ENCODE measurements at regions not wholly inside any gene's neighbourhood (a gene's known extent, or its start where the extent isn't known, plus 50 kb on each side); places are given as distances from the start of the nearest gene placed in this dataset.

DNA sequence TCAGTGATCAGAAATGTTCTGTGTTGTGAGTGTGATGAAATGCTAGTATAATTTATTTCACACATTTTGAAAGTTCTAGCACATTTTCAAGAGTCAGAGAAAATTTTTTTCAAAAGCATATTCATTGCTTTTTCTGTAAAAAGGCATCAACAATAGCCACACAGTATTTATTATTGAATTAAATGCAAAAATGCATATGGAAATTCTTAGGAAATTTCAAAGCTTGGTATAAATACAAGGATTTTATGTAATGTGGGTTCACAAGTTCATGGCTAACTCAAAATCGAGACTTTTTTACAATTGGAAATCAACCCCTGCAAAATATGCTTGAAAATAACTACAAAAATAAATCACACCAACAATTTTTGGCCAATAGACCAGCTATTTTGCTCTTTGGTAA lies 302.0 kb upstream of the ECI2 start:
- no peak for ATAC-seq
- TF ChIP-seq, protein P1, sequence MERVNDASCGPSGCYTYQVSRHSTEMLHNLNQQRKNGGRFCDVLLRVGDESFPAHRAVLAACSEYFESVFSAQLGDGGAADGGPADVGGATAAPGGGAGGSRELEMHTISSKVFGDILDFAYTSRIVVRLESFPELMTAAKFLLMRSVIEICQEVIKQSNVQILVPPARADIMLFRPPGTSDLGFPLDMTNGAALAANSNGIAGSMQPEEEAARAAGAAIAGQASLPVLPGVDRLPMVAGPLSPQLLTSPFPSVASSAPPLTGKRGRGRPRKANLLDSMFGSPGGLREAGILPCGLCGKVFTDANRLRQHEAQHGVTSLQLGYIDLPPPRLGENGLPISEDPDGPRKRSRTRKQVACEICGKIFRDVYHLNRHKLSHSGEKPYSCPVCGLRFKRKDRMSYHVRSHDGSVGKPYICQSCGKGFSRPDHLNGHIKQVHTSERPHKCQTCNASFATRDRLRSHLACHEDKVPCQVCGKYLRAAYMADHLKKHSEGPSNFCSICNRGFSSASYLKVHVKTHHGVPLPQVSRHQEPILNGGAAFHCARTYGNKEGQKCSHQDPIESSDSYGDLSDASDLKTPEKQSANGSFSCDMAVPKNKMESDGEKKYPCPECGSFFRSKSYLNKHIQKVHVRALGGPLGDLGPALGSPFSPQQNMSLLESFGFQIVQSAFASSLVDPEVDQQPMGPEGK (CRISPR knock-in tag; IDR thresholded peaks at IDR 0.05; ENCODE audit: borderline replicate concordance), result no peak
- TF ChIP-seq CSDC2 (CRISPR knock-in tag; IDR thresholded peaks at IDR 0.05) (no peak), SNAI2 (CRISPR knock-in tag; IDR thresholded peaks at IDR 0.05) (no peak), ZNF8 (CRISPR knock-in tag; IDR thresholded peaks at IDR 0.05) (no peak), OSR1 (CRISPR knock-in tag; IDR thresholded peaks at IDR 0.05) (no peak), ESRRG (CRISPR knock-in tag; IDR thresholded peaks at IDR 0.05) (no peak), BACH2 (CRISPR knock-in tag; IDR thresholded peaks at IDR 0.05; ENCODE audit: borderline replicate concordance) (no peak)
- TF ChIP-seq, protein P2, sequence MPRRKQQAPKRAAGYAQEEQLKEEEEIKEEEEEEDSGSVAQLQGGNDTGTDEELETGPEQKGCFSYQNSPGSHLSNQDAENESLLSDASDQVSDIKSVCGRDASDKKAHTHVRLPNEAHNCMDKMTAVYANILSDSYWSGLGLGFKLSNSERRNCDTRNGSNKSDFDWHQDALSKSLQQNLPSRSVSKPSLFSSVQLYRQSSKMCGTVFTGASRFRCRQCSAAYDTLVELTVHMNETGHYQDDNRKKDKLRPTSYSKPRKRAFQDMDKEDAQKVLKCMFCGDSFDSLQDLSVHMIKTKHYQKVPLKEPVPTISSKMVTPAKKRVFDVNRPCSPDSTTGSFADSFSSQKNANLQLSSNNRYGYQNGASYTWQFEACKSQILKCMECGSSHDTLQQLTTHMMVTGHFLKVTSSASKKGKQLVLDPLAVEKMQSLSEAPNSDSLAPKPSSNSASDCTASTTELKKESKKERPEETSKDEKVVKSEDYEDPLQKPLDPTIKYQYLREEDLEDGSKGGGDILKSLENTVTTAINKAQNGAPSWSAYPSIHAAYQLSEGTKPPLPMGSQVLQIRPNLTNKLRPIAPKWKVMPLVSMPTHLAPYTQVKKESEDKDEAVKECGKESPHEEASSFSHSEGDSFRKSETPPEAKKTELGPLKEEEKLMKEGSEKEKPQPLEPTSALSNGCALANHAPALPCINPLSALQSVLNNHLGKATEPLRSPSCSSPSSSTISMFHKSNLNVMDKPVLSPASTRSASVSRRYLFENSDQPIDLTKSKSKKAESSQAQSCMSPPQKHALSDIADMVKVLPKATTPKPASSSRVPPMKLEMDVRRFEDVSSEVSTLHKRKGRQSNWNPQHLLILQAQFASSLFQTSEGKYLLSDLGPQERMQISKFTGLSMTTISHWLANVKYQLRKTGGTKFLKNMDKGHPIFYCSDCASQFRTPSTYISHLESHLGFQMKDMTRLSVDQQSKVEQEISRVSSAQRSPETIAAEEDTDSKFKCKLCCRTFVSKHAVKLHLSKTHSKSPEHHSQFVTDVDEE (CRISPR knock-in tag; IDR thresholded peaks at IDR 0.05), result no peak
- TF ChIP-seq, protein P3, sequence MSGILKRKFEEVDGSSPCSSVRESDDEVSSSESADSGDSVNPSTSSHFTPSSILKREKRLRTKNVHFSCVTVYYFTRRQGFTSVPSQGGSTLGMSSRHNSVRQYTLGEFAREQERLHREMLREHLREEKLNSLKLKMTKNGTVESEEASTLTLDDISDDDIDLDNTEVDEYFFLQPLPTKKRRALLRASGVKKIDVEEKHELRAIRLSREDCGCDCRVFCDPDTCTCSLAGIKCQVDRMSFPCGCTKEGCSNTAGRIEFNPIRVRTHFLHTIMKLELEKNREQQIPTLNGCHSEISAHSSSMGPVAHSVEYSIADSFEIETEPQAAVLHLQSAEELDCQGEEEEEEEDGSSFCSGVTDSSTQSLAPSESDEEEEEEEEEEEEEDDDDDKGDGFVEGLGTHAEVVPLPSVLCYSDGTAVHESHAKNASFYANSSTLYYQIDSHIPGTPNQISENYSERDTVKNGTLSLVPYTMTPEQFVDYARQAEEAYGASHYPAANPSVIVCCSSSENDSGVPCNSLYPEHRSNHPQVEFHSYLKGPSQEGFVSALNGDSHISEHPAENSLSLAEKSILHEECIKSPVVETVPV (CRISPR knock-in tag; IDR thresholded peaks at IDR 0.05), result no peak

DNA sequence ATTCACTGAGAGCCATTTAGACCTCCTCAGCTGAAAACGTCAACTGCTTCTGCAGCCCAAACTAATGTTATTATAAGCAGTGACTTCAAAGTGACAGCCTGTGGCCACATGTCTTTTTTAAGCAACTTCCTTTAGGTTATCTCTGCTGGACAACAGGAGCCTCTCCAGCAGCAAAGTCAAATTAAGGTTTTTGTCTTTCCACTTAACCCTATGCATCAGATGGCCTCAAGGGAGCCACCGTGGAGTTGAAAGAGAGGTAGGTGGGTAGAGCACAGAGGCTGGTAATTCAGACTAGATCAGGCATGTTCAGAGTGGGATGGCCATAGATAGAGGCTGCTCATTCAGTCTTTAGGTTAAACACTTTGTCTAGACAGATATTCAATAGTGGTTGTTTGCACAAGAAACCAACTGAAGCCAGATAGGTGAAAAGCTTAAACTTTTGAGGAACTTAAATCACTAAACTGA lies 300.6 kb upstream of the ECI2 start:
- no peak for ATAC-seq
- no peak for TF ChIP-seq CSDC2 (CRISPR knock-in tag; IDR thresholded peaks at IDR 0.05)
- no peak for TF ChIP-seq ZFP30 (CRISPR knock-in tag; IDR thresholded peaks at IDR 0.05)
- no peak for TF ChIP-seq BACH2 (CRISPR knock-in tag; IDR thresholded peaks at IDR 0.05; ENCODE audit: borderline replicate concordance)
- TF ChIP-seq ZFP3 (CRISPR knock-in tag; IDR thresholded peaks at IDR 0.05), result no peak
- TF ChIP-seq, protein P3 (CRISPR knock-in tag; IDR thresholded peaks at IDR 0.05), result no peak
- no peak for TF ChIP-seq TCF4 (CRISPR knock-in tag; IDR thresholded peaks at IDR 0.05; ENCODE audit: borderline replicate concordance)
- TF ChIP-seq ZNF565 (CRISPR knock-in tag; conservative IDR thresholded peaks at IDR 0.05; ENCODE audit: low read depth), result no peak
- no peak for TF ChIP-seq RARB (CRISPR knock-in tag; IDR thresholded peaks at IDR 0.05)

DNA sequence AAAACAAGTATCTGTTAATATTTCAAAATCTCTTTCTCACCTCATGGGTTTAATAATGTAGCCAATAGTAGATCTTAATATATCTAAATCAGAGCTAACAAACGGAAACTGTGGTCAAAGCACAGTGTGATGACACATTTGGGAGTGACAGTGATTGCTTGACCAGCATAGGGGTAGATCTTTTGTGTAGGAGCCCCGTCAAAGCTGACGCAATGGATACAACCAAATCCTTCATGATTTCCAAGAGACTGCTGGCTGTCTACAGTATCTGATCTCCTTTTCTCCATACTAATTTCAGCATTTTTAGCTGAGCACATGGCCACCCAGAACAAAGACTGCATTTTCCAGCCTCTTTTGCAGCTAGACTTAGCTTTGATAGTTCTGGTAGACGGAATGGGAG lies 299.3 kb upstream of the ECI2 start:
- no peak for ATAC-seq

More for the DNA sequence above, 299.3 kb upstream of the ECI2 start:
- TF ChIP-seq ZNF565 (CRISPR knock-in tag; conservative IDR thresholded peaks at IDR 0.05; ENCODE audit: low read depth) (no peak), CSDC2 (CRISPR knock-in tag; IDR thresholded peaks at IDR 0.05) (no peak), BACH2 (CRISPR knock-in tag; IDR thresholded peaks at IDR 0.05; ENCODE audit: borderline replicate concordance) (no peak), OSR1 (CRISPR knock-in tag; IDR thresholded peaks at IDR 0.05) (no peak), TOX (CRISPR knock-in tag; IDR thresholded peaks at IDR 0.05; ENCODE audit: borderline replicate concordance) (no peak), ZFP30 (CRISPR knock-in tag; IDR thresholded peaks at IDR 0.05) (no peak), ARNTL (CRISPR knock-in tag; IDR thresholded peaks at IDR 0.05; ENCODE audit: borderline replicate concordance, low read depth) (no peak), ISL1 (CRISPR knock-in tag; IDR thresholded peaks at IDR 0.05) (no peak), PPARA (CRISPR knock-in tag; IDR thresholded peaks at IDR 0.05; ENCODE audit: borderline replicate concordance) (no peak), RARB (CRISPR knock-in tag; IDR thresholded peaks at IDR 0.05) (no peak)
- TF ChIP-seq, protein P4, sequence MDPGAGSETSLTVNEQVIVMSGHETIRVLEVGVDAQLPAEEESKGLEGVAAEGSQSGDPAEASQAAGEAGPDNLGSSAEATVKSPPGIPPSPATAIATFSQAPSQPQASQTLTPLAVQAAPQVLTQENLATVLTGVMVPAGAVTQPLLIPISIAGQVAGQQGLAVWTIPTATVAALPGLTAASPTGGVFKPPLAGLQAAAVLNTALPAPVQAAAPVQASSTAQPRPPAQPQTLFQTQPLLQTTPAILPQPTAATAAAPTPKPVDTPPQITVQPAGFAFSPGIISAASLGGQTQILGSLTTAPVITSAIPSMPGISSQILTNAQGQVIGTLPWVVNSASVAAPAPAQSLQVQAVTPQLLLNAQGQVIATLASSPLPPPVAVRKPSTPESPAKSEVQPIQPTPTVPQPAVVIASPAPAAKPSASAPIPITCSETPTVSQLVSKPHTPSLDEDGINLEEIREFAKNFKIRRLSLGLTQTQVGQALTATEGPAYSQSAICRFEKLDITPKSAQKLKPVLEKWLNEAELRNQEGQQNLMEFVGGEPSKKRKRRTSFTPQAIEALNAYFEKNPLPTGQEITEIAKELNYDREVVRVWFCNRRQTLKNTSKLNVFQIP (CRISPR knock-in tag; IDR thresholded peaks at IDR 0.05; ENCODE audit: borderline replicate concordance, low read depth), result no peak
- TF ChIP-seq, protein P5, sequence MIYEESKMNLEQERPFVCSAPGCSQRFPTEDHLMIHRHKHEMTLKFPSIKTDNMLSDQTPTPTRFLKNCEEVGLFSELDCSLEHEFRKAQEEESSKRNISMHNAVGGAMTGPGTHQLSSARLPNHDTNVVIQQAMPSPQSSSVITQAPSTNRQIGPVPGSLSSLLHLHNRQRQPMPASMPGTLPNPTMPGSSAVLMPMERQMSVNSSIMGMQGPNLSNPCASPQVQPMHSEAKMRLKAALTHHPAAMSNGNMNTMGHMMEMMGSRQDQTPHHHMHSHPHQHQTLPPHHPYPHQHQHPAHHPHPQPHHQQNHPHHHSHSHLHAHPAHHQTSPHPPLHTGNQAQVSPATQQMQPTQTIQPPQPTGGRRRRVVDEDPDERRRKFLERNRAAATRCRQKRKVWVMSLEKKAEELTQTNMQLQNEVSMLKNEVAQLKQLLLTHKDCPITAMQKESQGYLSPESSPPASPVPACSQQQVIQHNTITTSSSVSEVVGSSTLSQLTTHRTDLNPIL (CRISPR knock-in tag; IDR thresholded peaks at IDR 0.05; ENCODE audit: low read depth), result no peak

Data from SK-N-SH treated with all-trans-retinoic acid at 6 μM for 48 hours (cell line).